ENCODE measurements at regions not wholly inside any gene's neighbourhood (a gene's known extent, or its start where the extent isn't known, plus 50 kb on each side); places are given as distances from the start of the nearest gene placed in this dataset.
"Not testable (repeated sequence)": the region's sequence is repeated elsewhere in the genome, so short reads cannot be mapped to it uniquely, and the experiment has no call there.

DNA sequence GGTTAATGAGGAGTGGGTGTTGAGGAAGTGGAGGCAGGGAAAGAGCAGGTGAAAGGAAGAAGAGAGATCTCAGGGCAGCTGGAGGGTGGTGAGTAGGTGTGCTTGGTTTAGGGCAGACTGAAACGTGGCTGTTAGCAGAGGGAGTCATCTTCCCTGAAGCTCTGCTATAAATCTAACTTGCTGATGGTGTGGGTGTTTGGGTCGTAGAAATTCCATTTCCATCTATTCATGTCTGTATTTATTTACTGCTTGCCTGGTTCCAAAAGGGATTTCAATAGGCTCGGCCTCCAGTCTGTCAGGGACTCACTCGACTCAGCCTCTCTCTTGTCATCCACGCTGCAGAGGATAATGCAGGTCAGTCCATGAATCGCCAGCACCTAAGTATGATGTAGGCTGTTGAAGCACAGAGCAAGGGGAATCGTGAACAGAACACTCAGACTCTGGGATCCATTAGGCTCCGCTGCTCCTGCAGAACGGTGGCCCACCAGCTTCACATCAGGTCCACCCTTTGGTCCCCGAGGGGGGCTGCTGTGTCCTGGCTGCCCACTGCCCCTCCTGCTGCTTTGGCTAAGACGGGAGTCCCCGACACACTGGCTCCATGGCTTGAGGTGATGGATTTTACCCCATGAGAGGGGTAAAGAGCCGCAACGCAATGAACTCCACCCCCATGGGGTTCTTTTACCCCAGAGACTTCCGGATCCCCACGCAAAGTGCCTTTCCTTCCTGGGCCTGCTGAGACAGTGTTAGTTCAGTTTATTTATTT, 156.2 kb downstream of the RHOU start:
- H3K4me1 ChIP-seq: no peaks in the 10 kb centered on the region
- no peak overlapping the region for H3K27ac ChIP-seq
- H3K9me3 ChIP-seq: no peaks in the 10 kb centered on the region
- H3K27me3 ChIP-seq: no peaks in the 10 kb centered on the region
- no peak overlapping the region for H3K4me3 ChIP-seq
- no peak for DNase-seq
- TF ChIP-seq POLR2A (IDR thresholded peaks at IDR 0.05): no peak
- TF ChIP-seq, protein P1, sequence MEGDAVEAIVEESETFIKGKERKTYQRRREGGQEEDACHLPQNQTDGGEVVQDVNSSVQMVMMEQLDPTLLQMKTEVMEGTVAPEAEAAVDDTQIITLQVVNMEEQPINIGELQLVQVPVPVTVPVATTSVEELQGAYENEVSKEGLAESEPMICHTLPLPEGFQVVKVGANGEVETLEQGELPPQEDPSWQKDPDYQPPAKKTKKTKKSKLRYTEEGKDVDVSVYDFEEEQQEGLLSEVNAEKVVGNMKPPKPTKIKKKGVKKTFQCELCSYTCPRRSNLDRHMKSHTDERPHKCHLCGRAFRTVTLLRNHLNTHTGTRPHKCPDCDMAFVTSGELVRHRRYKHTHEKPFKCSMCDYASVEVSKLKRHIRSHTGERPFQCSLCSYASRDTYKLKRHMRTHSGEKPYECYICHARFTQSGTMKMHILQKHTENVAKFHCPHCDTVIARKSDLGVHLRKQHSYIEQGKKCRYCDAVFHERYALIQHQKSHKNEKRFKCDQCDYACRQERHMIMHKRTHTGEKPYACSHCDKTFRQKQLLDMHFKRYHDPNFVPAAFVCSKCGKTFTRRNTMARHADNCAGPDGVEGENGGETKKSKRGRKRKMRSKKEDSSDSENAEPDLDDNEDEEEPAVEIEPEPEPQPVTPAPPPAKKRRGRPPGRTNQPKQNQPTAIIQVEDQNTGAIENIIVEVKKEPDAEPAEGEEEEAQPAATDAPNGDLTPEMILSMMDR (IDR thresholded peaks at IDR 0.05): no peak
- no peaks in the 10 kb centered on the region for H3K36me3 ChIP-seq

- not testable (repeated sequence) for DNase-seq, H3K4me3 ChIP-seq, H3K36me3 ChIP-seq, H3K27ac ChIP-seq, H3K4me1 ChIP-seq, H3K27me3 ChIP-seq, H3K9me3 ChIP-seq
Observed at GRCh38 chr1:228892200-228892599, 156.9 kb downstream of the RHOU start.

DNA sequence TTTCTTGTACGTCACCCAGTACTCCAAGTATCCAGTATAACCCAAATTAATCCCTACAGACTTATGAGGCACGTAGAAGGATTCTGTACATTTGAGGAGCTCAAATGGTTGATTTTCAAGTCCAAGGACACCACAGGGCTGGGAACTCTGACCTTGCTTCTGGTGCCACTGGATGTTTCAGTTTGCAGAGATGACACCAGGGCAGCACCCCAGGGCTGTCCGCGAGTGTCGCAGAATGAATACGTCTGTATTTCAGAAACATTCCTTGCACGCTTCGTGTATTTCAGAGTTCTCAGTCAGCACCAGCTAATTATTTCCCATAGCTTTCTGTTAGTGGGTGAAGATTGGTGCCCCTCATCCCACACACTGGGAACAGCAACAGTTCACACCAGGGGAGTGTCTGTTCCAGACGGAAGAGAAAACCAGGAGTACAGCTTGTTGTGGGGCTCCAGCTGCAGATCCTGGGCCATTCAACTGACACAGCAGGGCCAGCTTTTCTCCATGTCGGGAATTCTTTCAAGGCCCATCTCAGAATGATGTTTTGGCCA, 159.2 kb downstream of the RHOU start:
- Histone ChIP-seq H3K4me1 (peaks cover 0 to 2% (median 0%) of the 10 kb centered on the region in 4 donors), H3K36me3 (no peaks in the 10 kb centered on the region), H3K9me3 (no peaks in the 10 kb centered on the region), H3K4me3 (no peak overlapping the region), H3K27ac (no peak overlapping the region), H3K27me3 (no peaks in the 10 kb centered on the region)
- TF ChIP-seq, protein P1 (IDR thresholded peaks at IDR 0.05): no peak
- TF ChIP-seq POLR2A (IDR thresholded peaks at IDR 0.05): no peak
- no peak for DNase-seq

DNA sequence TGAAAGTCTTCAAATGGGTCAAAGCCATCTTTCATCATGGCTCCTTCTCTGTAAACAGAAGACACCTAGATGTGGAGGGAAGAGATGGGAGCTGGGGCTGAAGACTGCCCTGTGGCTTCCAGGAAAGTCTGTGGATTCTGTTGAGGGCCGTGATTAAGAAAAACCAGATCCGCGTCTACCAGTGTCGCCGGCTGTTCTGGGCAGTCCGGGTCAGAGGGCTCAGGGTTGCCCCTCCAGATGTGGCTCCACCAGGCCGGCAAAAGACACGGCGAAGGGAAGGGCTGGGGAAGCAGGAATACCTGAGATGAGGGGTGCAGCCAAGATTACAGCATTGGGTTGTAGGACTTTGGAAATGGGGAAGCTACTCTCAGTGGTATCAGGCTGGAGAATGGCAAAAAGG, 162.6 kb downstream of the RHOU start:
- no peaks in the 10 kb centered on the region for H3K27me3 ChIP-seq
- H3K4me3 ChIP-seq: no peak overlapping the region
- TF ChIP-seq POLR2A (IDR thresholded peaks at IDR 0.05): no peak
- TF ChIP-seq, protein P1 (IDR thresholded peaks at IDR 0.05): no peak
- no peaks in the 10 kb centered on the region for H3K9me3 ChIP-seq
- no peaks in the 10 kb centered on the region for H3K36me3 ChIP-seq
- DNase-seq: no peak
- H3K27ac ChIP-seq: no peak overlapping the region
- H3K4me1 ChIP-seq: peaks cover 0 to 10% (median 0%) of the 10 kb centered on the region in 4 donors

DNA sequence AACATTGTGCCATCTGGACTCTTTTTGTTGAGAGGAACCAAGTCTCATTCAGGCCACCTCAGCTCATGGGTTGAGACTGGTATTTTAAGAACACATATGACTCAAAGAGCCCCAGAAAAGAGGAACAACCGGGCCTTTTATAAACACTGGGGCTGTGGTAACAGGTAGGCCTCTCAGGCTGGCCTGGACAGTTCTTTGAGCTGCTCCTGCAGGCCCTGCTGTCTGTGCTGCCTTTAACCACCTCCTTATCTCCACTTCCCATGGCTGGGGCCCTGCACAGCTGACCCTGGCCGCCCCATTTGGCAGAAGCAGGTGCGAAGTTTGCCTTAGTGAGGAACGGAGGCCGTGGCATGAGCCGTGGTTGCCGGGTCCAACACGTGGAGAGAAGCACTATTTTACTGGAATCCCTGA, 163.3 kb downstream of the RHOU start:
- no peak for DNase-seq
- H3K27me3 ChIP-seq: no peaks in the 10 kb centered on the region
- no peak overlapping the region for H3K27ac ChIP-seq
- no peak overlapping the region for H3K4me3 ChIP-seq
- H3K9me3 ChIP-seq: no peaks in the 10 kb centered on the region
- H3K4me1 ChIP-seq: peaks cover 0 to 14% (median 0%) of the 10 kb centered on the region in 4 donors
- TF ChIP-seq POLR2A (IDR thresholded peaks at IDR 0.05): no peak
- TF ChIP-seq, protein P1 (IDR thresholded peaks at IDR 0.05): no peak
- H3K36me3 ChIP-seq: no peaks in the 10 kb centered on the region

DNA sequence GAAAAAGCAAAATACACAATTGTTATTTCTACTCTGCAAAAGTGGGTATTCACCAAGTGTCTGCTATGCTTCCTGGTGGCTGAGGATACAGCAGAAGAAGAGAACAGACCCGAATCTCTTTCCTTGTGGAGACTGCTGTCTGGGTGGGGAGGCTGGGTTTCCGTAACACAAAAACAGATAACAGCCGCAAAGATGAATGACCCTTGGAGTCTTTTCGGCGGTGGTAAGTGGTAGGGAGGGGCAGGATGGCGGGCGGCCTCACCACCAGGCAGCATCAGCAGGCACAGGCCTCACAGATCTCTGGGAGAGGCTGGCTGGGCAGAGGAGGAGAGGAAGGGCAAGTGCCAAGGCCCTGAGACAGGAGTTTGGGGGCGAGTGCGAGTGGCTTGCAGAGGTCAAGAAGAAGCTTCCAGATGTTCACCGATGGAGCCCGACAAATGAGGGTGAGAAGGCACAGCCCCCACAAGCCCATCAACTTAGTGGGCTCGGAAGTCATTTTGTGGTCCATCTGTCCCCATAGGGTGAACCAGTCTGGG, 164.2 kb downstream of the RHOU start:
- DNase-seq: no peak
- H3K27ac ChIP-seq: no peak overlapping the region
- TF ChIP-seq, protein P1 (IDR thresholded peaks at IDR 0.05): no peak
- TF ChIP-seq POLR2A (IDR thresholded peaks at IDR 0.05): no peak
- H3K4me3 ChIP-seq: no peak overlapping the region
- no peaks in the 10 kb centered on the region for H3K27me3 ChIP-seq
- no peaks in the 10 kb centered on the region for H3K36me3 ChIP-seq
- H3K9me3 ChIP-seq: no peaks in the 10 kb centered on the region
- peaks cover 0 to 18% (median 0%) of the 10 kb centered on the region in 4 donors for H3K4me1 ChIP-seq

Data from Peyer's patch (tissue), 4 donors.